Heart left ventricle (tissue), 13 donors: ENCODE measurements at regions not wholly inside any gene's neighbourhood (a gene's known extent, or its start where the extent isn't known, plus 50 kb on each side); places are given as distances from the start of the nearest gene placed in this dataset.

Experiments
- POLR2A ChIP-seq, 2 donors: fragments of 450-650 bp; IDR thresholded peaks; one replicate each; pipeline ENCODE4 v1.6.1; 2017; ENCODE audit warnings: antibody characterized with exemption in 2 of 2, mild to moderate bottlenecking in 2 of 2, moderate library complexity in 2 of 2
- TF ChIP-seq, protein P1 (sequence below), 12 donors: fragments of 200-600 bp; sonication (generic) in 4 of 12; IDR thresholded peaks; one replicate each; pipeline versions ENCODE4 v1.5.0 to v1.8.0; 2018 to 2022; ENCODE audit warnings: antibody characterized with exemption in 12 of 12, mild to moderate bottlenecking in 5 of 12
- donor health status: ischemic (EF 13 %, LVEDD 7.1; RV severe dilation, severe dysfunction).
- donor health status: DM: no; HTN: yes; CAD: no.
- donor health status: DM: no; HTN: no; CAD: no.
- donor health status: ischemic (EF 25% LVEDD 6.9; RV normal size, moderate dysfunction).
- donor health status: ischemic (EF 25% LVEDD 5.7; RV mildly dilated, moderate dysfunction).
- donor health status: ischemic (EF 35%, LVEDD 5.7; RV mildly dilated, moderate dysfunction).
- donor health status: nonischemic (EF 11% LVEDD 7.7; RV severe dilation, severe dysfunction).
- donor health status: DM: yes; HTN: yes; CAD: no.
- donor health status: PGD.
- donor health status: ischemic (EF 29% LVEDD 5.4; RV normal size, mild dysfunction).
- donor health status: nonischemic (EF 23%, LVEDD 6.1; RV moderate dilation, normal function).

- TF ChIP-seq, protein P1, sequence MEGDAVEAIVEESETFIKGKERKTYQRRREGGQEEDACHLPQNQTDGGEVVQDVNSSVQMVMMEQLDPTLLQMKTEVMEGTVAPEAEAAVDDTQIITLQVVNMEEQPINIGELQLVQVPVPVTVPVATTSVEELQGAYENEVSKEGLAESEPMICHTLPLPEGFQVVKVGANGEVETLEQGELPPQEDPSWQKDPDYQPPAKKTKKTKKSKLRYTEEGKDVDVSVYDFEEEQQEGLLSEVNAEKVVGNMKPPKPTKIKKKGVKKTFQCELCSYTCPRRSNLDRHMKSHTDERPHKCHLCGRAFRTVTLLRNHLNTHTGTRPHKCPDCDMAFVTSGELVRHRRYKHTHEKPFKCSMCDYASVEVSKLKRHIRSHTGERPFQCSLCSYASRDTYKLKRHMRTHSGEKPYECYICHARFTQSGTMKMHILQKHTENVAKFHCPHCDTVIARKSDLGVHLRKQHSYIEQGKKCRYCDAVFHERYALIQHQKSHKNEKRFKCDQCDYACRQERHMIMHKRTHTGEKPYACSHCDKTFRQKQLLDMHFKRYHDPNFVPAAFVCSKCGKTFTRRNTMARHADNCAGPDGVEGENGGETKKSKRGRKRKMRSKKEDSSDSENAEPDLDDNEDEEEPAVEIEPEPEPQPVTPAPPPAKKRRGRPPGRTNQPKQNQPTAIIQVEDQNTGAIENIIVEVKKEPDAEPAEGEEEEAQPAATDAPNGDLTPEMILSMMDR (IDR thresholded peaks at IDR 0.05): no peak
- TF ChIP-seq POLR2A (IDR thresholded peaks at IDR 0.05): no peak
Measured at GRCh38 chr12:41956353-41956752, 188.3 kb downstream of the GXYLT1 start.
